HCT116 (cell line): ENCODE measurements at regions not wholly inside any gene's neighbourhood (a gene's known extent, or its start where the extent isn't known, plus 50 kb on each side); places are given as distances from the start of the nearest gene placed in this dataset.

Experiments
- ATAC-seq: fragments of 200-7000 bp; cut with Tn5 transposase; 2 replicates; pipeline ENCODE4 v1.9.1; 2020; ENCODE audit warnings: mild to moderate bottlenecking, moderate library complexity
- BruUV-seq: library from RNA; stranded (reverse); fragments of 400-500 nt; replicated peaks from 2 replicates; lab custom pipeline; 2021; lab: Mats Ljungman, UMichigan
- CTCF ChIA-PET: fragments of 300-600 bp; sonication (Branson Sonifier 250); formaldehyde crosslinking; loops from one replicate; lab custom pipeline; 2021; ENCODE audit warnings: antibody characterized with exemption; lab: Charles Lee
- POLR2A ChIA-PET: fragments of 300-600, 350-600 bp; sonication (Branson Sonifier 250); formaldehyde crosslinking; loops from one replicate; lab custom pipeline; 2021; ENCODE audit warnings: antibody characterized with exemption; lab: Charles Lee
- RAD21 ChIA-PET, 2 experiments: fragments of 300-600 bp; sonication (Branson Sonifier 250); formaldehyde crosslinking; loops; one replicate each; lab custom pipeline; 2023; ENCODE audit warnings: low total read pairs in 2 of 2; ENCODE audit not compliant: uncharacterized antibody in 2 of 2, unreplicated experiment in 2 of 2, low non-redundant PET in 1 of 2; lab: Charles Lee
- DNase-seq: peaks from one replicate; pipeline ENCODE4 v3.0.0-alpha.2; 2010; ENCODE audit warnings: low read depth, low spot score
- H2AFZ ChIP-seq: fragments of 200-600 bp; shearing (Covaris generic), sonication (generic); 2 replicates; pipeline ENCODE4 v1.6.1; 2017; ENCODE audit warnings: low read depth, mixed run types, mixed read lengths, antibody characterized with exemption, low read length; ENCODE audit not compliant: poor library complexity, severe bottlenecking
- H3K27ac ChIP-seq: 2 replicates; pipeline ENCODE4 v1.5.1; 2012; ENCODE audit warnings: low read depth, low read length
- H3K27me3 ChIP-seq: fragments of 200-600 bp; sonication (generic); 2 replicates; pipeline ENCODE4 v1.6.1; 2016; ENCODE audit warnings: mixed run types, low read length, mixed read lengths; ENCODE audit not compliant: insufficient read depth
- H3K36me3 ChIP-seq, 2 experiments: fragments of 200-500 bp in 1 of 2; fragments of 200-600 bp in 1 of 2; sonication (Bioruptor generic) in 1 of 2; sonication (generic) in 1 of 2; 2 replicates each; pipeline versions ENCODE4 v1.5.1 to v1.6.1; 2014 to 2016; ENCODE audit warnings: low read length in 2 of 2, inconsistent platforms in 1 of 2, mixed read lengths in 1 of 2, mixed run types in 1 of 2; ENCODE audit not compliant: insufficient read depth in 2 of 2, control insufficient read depth in 1 of 2
- H3K4me1 ChIP-seq, 2 experiments: fragments of 200-600 bp in 1 of 2; sonication (generic) in 1 of 2; 2 replicates each; pipeline versions ENCODE4 v1.5.1 to v1.6.1; 2012 to 2017; ENCODE audit warnings: low read length in 2 of 2, inconsistent platforms in 1 of 2, mild to moderate bottlenecking in 1 of 2, mixed read lengths in 1 of 2, mixed run types in 1 of 2, moderate library complexity in 1 of 2; ENCODE audit not compliant: insufficient read depth in 2 of 2, control insufficient read depth in 1 of 2
- H3K4me2 ChIP-seq: fragments of 200-600 bp; sonication (generic); 2 replicates; pipeline ENCODE4 v1.6.1; 2017; ENCODE audit warnings: mixed run types, low read length, mixed read lengths
- H3K4me3 ChIP-seq, 2 experiments: fragments of 200-600 bp in 1 of 2; sonication (generic) in 1 of 2; replicated peaks in 1 of 2; 2 replicates each; pipeline ENCODE4 v1.5.1; 2011 to 2016; ENCODE audit warnings: low read length in 2 of 2, control low read depth in 1 of 2, low read depth in 1 of 2, mild to moderate bottlenecking in 1 of 2, mixed read lengths in 1 of 2, mixed run types in 1 of 2
- H3K79me2 ChIP-seq: fragments of 200-600 bp; sonication (generic); 2 replicates; pipeline ENCODE4 v1.6.1; 2017; ENCODE audit warnings: mild to moderate bottlenecking, mixed run types, low read length, moderate library complexity, mixed read lengths; ENCODE audit not compliant: insufficient read depth
- H3K9ac ChIP-seq: fragments of 200-600 bp; sonication (generic); 2 replicates; pipeline ENCODE4 v1.6.1; 2016; ENCODE audit warnings: low read length, mixed read lengths
- H3K9me2 ChIP-seq: fragments of 200-600 bp; sonication (generic), shearing (Covaris generic); 2 replicates; pipeline ENCODE4 v1.6.1; 2017; ENCODE audit warnings: mixed run types, mild to moderate bottlenecking, moderate library complexity; ENCODE audit not compliant: insufficient read depth
- H3K9me3 ChIP-seq, 2 experiments: fragments of 200-500 bp in 1 of 2; fragments of 200-600 bp in 1 of 2; sonication (Bioruptor generic) in 1 of 2; sonication (generic) in 1 of 2; 2 replicates each; pipeline ENCODE4 v1.6.1; 2014 to 2017; ENCODE audit warnings: low read length in 2 of 2, mixed read lengths in 2 of 2, inconsistent platforms in 1 of 2, low read depth in 1 of 2, mild to moderate bottlenecking in 1 of 2, mixed run types in 1 of 2, moderate library complexity in 1 of 2; ENCODE audit not compliant: control insufficient read depth in 1 of 2, insufficient read depth in 1 of 2
- H4K20me1 ChIP-seq: fragments of 200-600 bp; sonication (generic), shearing (Covaris generic); 2 replicates; pipeline ENCODE4 v1.6.1; 2017; ENCODE audit warnings: mixed run types, mild to moderate bottlenecking, moderate library complexity; ENCODE audit not compliant: insufficient read depth
- CBX3 ChIP-seq: IDR thresholded peaks from 2 replicates; pipeline ENCODE4 v1.6.1; 2012; ENCODE audit warnings: low read depth
- CEBPB ChIP-seq: IDR thresholded peaks from 2 replicates; pipeline ENCODE4 v1.6.1; 2012; ENCODE audit warnings: low read depth
- EGR1 ChIP-seq: IDR thresholded peaks from 2 replicates; pipeline ENCODE4 v1.6.1; 2012; ENCODE audit warnings: low read depth
- ELF1 ChIP-seq: IDR thresholded peaks from 2 replicates; pipeline ENCODE4 v1.6.1; 2012; ENCODE audit warnings: low read depth, borderline replicate concordance
- EZH2 ChIP-seq: fragments of 200-600 bp; sonication (generic); IDR thresholded peaks from 2 replicates; pipeline ENCODE4 v1.6.1; 2017; ENCODE audit warnings: antibody characterized with exemption, mixed run types
- EZH2phosphoT487 ChIP-seq: fragments of 200-600 bp; IDR thresholded peaks from 2 replicates; pipeline ENCODE4 v1.6.1; 2018; ENCODE audit warnings: antibody characterized with exemption, borderline replicate concordance
- JUND ChIP-seq: IDR thresholded peaks from 2 replicates; pipeline ENCODE4 v1.6.1; 2012
- POLR2A ChIP-seq: IDR thresholded peaks from 2 replicates; pipeline ENCODE4 v1.7.0; 2011; ENCODE audit warnings: borderline replicate concordance; ENCODE audit not compliant: insufficient read depth, insufficient read length; ENCODE audit errors: extremely low read depth
- POLR2AphosphoS5 ChIP-seq: IDR thresholded peaks from 2 replicates; pipeline ENCODE4 v1.6.1; 2011; ENCODE audit warnings: mild to moderate bottlenecking, low read depth, low read length, moderate library complexity
- SIN3A ChIP-seq: IDR thresholded peaks from 2 replicates; pipeline ENCODE4 v1.6.1; 2012; ENCODE audit warnings: low read depth
- SP1 ChIP-seq: IDR thresholded peaks from 2 replicates; pipeline ENCODE4 v1.6.1; 2012; ENCODE audit warnings: low read depth
- TCF7L2 ChIP-seq: IDR thresholded peaks from 2 replicates; pipeline ENCODE4 v1.7.0; 2011; ENCODE audit warnings: borderline replicate concordance, inconsistent platforms; ENCODE audit not compliant: insufficient read depth, insufficient read length; ENCODE audit errors: extremely low read depth
- YY1 ChIP-seq: IDR thresholded peaks from 2 replicates; pipeline ENCODE4 v1.6.1; 2011; ENCODE audit warnings: low read length, low read depth, moderate library complexity, mild to moderate bottlenecking; ENCODE audit not compliant: insufficient replicate concordance; ENCODE audit errors: extremely low read depth
- ZFX ChIP-seq: fragments of 450-650 bp; IDR thresholded peaks from 2 replicates; pipeline ENCODE4 v1.6.1; 2017
- ZNF274 ChIP-seq: fragments of 200-500 bp; sonication (Bioruptor generic); IDR thresholded peaks from 2 replicates; pipeline ENCODE4 v1.6.1; 2014; ENCODE audit warnings: mild to moderate bottlenecking, low read depth, low read length, inconsistent platforms
- intact Hi-C: fragments of 100-400 bp; cut with micrococcal nuclease; formaldehyde crosslinking; loops from 2 replicates; pipeline ENCODE4 v1.10.0; 2022
- TF ChIP-seq, protein P1 (sequence below), 3 experiments: fragments of 200-600 bp in 1 of 3; sonication (generic) in 1 of 3; IDR thresholded peaks in 2 of 3; conservative IDR thresholded peaks in 1 of 3; 2 replicates each; pipeline ENCODE4 v1.5.1; 2012 to 2017; ENCODE audit warnings: low read depth in 2 of 3, low read length in 2 of 3, antibody characterized with exemption in 1 of 3, borderline replicate concordance in 1 of 3, control low read depth in 1 of 3, mild to moderate bottlenecking in 1 of 3, mixed read lengths in 1 of 3, mixed run types in 1 of 3, moderate library complexity in 1 of 3; ENCODE audit not compliant: insufficient read depth in 1 of 3
- TF ChIP-seq, protein P2 (sequence below): IDR thresholded peaks from 2 replicates; pipeline ENCODE4 v1.6.1; 2012; ENCODE audit warnings: low read depth
- TF ChIP-seq, protein P3 (sequence below): IDR thresholded peaks from 2 replicates; pipeline ENCODE4 v1.6.1; 2012
- TF ChIP-seq, protein P4 (sequence below): IDR thresholded peaks from 2 replicates; pipeline ENCODE4 v1.6.1; 2011; ENCODE audit warnings: mild to moderate bottlenecking, low read length, moderate library complexity; ENCODE audit not compliant: insufficient replicate concordance; ENCODE audit errors: extremely low read depth

DNA sequence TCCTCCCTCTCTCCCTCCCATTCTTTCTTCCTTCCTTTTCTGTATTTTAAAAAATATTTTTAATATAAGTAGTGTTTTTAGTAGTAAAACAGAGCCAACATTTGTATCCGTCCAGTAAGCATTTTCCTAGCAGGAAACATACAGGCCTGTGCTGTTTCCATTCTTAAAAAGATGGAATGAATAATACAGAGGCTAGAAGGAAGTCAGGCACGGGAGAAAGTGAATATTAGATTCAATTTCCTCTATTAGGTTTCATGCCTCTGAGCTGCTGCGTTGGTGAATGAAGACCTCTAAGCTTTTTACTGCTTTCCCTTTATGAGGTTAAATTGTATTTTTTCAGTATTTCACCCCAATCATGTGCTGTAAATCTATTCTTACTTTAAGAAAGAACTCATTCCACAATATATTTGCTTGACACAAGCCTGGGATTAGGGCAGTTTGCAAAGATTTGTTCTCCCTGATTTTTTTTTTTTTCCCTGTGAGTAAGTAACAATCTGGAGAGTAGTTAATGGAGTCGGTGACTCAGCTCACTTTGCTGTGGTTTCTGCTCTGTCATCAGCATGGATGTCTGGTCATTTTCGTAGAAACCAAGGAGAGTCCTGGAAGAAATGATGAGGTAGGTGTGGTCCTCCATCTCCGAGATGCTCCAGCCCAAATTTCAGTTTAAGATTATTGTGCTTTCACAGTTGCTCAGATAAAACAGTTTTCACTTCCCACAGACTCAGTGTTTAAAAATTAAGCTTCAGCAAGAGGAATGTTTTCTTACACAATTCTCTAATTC, 76.1 kb upstream of the PITRM1 start:
- H2AFZ ChIP-seq = peak overlapping the region; percentile 99
- H3K9ac ChIP-seq = peak overlapping the region; percentile 46
- ChIA-PET RAD21 (no interaction called here), POLR2A (no interaction called here), CTCF (no interaction called here)
- DNase-seq = peak; percentile 75
- peak overlapping the region; percentile 67 for H3K4me2 ChIP-seq
- peaks cover 0 to 15% of the 10 kb centered on the region in 2 experiments; a peak in 2 of 4 replicates for H3K4me1 ChIP-seq
- H3K27me3 ChIP-seq = peaks cover 12% of the 10 kb centered on the region; the same call in 1 of the 2 replicates
- H3K9me3 ChIP-seq = no peaks in the 10 kb centered on the region
- intact Hi-C loops = loop anchor here (5.0 kb wide), 1 partner anchor 219 kb away; no protein-coding TSS in a partner anchor
- H3K27ac ChIP-seq = peak overlapping the region; percentile 19; the same call in 1 of the 2 replicates
- peak; percentile 85 for ATAC-seq
- H3K36me3 ChIP-seq = no peaks in the 10 kb centered on the region
- no peaks in the 10 kb centered on the region for H3K79me2 ChIP-seq
- peak overlapping the region in 1 of 2 experiments; percentile 16; a peak in 2 of 4 replicates for H3K4me3 ChIP-seq
- no peaks in the 10 kb centered on the region for H4K20me1 ChIP-seq
- BruUV-seq = no TSS peak
- no peaks in the 10 kb centered on the region for H3K9me2 ChIP-seq
- TF ChIP-seq ZNF274 (no peak), EZH2 (no peak), ELF1 (no peak), YY1 (peak; percentile 65), EGR1 (no peak), EZH2phosphoT487 (no peak), TCF7L2 (peak; percentile 76), CEBPB (peak; percentile 28; the same call in 1 of the 2 replicates), SIN3A (peak; percentile 61; the same call in 1 of the 2 replicates), POLR2A (no peak), CBX3 (0 out of 2 replicates have a peak, but pooled peaks have one; percentile 1), ZFX (no peak), POLR2AphosphoS5 (peak; percentile 18; the same call in 1 of the 2 replicates), SP1 (peak; percentile 50), JUND (peak; percentile 78)
- TF ChIP-seq, protein P1, sequence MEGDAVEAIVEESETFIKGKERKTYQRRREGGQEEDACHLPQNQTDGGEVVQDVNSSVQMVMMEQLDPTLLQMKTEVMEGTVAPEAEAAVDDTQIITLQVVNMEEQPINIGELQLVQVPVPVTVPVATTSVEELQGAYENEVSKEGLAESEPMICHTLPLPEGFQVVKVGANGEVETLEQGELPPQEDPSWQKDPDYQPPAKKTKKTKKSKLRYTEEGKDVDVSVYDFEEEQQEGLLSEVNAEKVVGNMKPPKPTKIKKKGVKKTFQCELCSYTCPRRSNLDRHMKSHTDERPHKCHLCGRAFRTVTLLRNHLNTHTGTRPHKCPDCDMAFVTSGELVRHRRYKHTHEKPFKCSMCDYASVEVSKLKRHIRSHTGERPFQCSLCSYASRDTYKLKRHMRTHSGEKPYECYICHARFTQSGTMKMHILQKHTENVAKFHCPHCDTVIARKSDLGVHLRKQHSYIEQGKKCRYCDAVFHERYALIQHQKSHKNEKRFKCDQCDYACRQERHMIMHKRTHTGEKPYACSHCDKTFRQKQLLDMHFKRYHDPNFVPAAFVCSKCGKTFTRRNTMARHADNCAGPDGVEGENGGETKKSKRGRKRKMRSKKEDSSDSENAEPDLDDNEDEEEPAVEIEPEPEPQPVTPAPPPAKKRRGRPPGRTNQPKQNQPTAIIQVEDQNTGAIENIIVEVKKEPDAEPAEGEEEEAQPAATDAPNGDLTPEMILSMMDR (IDR thresholded peaks at IDR 0.05 in 2 of 3, conservative IDR thresholded peaks at IDR 0.05 in 1 of 3; ENCODE audit: borderline replicate concordance in 1 of 3, insufficient read depth in 1 of 3, low read depth in 2 of 3, low read length in 2 of 3) = no peak
- TF ChIP-seq, protein P2, sequence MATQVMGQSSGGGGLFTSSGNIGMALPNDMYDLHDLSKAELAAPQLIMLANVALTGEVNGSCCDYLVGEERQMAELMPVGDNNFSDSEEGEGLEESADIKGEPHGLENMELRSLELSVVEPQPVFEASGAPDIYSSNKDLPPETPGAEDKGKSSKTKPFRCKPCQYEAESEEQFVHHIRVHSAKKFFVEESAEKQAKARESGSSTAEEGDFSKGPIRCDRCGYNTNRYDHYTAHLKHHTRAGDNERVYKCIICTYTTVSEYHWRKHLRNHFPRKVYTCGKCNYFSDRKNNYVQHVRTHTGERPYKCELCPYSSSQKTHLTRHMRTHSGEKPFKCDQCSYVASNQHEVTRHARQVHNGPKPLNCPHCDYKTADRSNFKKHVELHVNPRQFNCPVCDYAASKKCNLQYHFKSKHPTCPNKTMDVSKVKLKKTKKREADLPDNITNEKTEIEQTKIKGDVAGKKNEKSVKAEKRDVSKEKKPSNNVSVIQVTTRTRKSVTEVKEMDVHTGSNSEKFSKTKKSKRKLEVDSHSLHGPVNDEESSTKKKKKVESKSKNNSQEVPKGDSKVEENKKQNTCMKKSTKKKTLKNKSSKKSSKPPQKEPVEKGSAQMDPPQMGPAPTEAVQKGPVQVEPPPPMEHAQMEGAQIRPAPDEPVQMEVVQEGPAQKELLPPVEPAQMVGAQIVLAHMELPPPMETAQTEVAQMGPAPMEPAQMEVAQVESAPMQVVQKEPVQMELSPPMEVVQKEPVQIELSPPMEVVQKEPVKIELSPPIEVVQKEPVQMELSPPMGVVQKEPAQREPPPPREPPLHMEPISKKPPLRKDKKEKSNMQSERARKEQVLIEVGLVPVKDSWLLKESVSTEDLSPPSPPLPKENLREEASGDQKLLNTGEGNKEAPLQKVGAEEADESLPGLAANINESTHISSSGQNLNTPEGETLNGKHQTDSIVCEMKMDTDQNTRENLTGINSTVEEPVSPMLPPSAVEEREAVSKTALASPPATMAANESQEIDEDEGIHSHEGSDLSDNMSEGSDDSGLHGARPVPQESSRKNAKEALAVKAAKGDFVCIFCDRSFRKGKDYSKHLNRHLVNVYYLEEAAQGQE = no peak
- TF ChIP-seq, protein P3, sequence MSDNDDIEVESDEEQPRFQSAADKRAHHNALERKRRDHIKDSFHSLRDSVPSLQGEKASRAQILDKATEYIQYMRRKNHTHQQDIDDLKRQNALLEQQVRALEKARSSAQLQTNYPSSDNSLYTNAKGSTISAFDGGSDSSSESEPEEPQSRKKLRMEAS = no peak; the same call in 1 of the 2 replicates
- TF ChIP-seq, protein P4, sequence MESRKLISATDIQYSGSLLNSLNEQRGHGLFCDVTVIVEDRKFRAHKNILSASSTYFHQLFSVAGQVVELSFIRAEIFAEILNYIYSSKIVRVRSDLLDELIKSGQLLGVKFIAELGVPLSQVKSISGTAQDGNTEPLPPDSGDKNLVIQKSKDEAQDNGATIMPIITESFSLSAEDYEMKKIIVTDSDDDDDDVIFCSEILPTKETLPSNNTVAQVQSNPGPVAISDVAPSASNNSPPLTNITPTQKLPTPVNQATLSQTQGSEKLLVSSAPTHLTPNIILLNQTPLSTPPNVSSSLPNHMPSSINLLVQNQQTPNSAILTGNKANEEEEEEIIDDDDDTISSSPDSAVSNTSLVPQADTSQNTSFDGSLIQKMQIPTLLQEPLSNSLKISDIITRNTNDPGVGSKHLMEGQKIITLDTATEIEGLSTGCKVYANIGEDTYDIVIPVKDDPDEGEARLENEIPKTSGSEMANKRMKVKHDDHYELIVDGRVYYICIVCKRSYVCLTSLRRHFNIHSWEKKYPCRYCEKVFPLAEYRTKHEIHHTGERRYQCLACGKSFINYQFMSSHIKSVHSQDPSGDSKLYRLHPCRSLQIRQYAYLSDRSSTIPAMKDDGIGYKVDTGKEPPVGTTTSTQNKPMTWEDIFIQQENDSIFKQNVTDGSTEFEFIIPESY = no peak
